ENCODE measurements at regions not wholly inside any gene's neighbourhood (a gene's known extent, or its start where the extent isn't known, plus 50 kb on each side); places are given as distances from the start of the nearest gene placed in this dataset.

DNA sequence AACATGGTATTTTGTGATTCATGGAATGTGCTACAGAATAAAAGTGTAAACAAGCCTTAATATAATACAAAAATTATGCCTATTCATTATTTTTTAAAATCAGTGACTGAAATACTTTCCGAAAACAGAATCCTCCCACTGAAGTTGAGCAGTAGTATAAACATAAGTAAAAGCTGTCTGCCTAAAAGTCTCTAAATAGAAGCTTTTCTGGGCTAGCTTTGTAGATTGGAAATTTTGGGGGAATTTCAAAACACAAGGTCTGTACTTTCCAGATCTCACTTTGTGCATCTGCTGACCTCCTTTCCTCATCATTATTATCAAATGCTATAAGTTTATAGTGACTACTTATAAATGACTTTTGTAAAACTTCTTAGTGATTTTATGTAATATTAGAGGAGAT, 80.4 kb upstream of the TRHDE start:
- TF ChIP-seq CTCF (conservative IDR thresholded peaks at IDR 0.05 in 1 of 2, IDR thresholded peaks at IDR 0.05 in 1 of 2; ENCODE audit: extremely low read depth in 1 of 2, insufficient read depth in 1 of 2, low read depth in 1 of 2, low read length in 2 of 2) (no peak), EZH2 (IDR thresholded peaks at IDR 0.05; ENCODE audit: borderline replicate concordance, low read length) (no peak)
